Lung (tissue), 11 donors: ENCODE measurements at regions not wholly inside any gene's neighbourhood (a gene's known extent, or its start where the extent isn't known, plus 50 kb on each side); places are given as distances from the start of the nearest gene placed in this dataset.

Source experiments
- ATAC-seq: fragments of 200-7000 bp; cut with Tn5 transposase; one replicate; pipeline ENCODE4 v1.9.1; 2020; ENCODE audit warnings: moderate number of reproducible peaks; ENCODE audit not compliant: insufficient read depth, low FRiP score
- DNase-seq, 3 donors: peaks; one replicate each; pipeline ENCODE4 v3.0.0-alpha.2; 2013 to 2017
- H3K27ac ChIP-seq, 2 donors: one replicate each; pipeline ENCODE4 v1.5.1; 2013; ENCODE audit warnings: mild to moderate bottlenecking in 2 of 2, moderate library complexity in 2 of 2, control low read depth in 1 of 2, inconsistent platforms in 1 of 2, low read depth in 1 of 2, low read length in 1 of 2
- H3K27me3 ChIP-seq, 3 donors: one replicate each; pipeline ENCODE4 v1.5.1; 2013; ENCODE audit warnings: low read length in 2 of 3; ENCODE audit not compliant: control insufficient read depth in 3 of 3, insufficient read depth in 3 of 3
- H3K36me3 ChIP-seq, 4 donors: one replicate each; pipeline ENCODE4 v1.5.1; 2013; ENCODE audit warnings: low read length in 4 of 4, mild to moderate bottlenecking in 1 of 4, moderate library complexity in 1 of 4; ENCODE audit not compliant: control insufficient read depth in 4 of 4, insufficient read depth in 4 of 4
- H3K4me1 ChIP-seq, 5 donors: one replicate each; pipeline ENCODE4 v1.5.1; 2013; ENCODE audit warnings: low read length in 5 of 5, mild to moderate bottlenecking in 2 of 5, moderate library complexity in 1 of 5; ENCODE audit not compliant: control insufficient read depth in 5 of 5, insufficient read depth in 5 of 5
- H3K4me3 ChIP-seq: one replicate; pipeline ENCODE4 v1.5.1; 2013; ENCODE audit warnings: mild to moderate bottlenecking, control low read depth, moderate library complexity
- H3K9ac ChIP-seq, 2 donors: one replicate each; pipeline ENCODE4 v1.5.1; 2013; ENCODE audit warnings: low read length in 2 of 2, control low read depth in 1 of 2; ENCODE audit not compliant: insufficient read depth in 1 of 2
- H3K9me3 ChIP-seq, 4 donors: one replicate each; pipeline ENCODE4 v1.5.1; 2013; ENCODE audit warnings: low read length in 3 of 4, mild to moderate bottlenecking in 1 of 4, moderate library complexity in 1 of 4; ENCODE audit not compliant: control insufficient read depth in 4 of 4, insufficient read depth in 3 of 4
- CTCF ChIP-seq: IDR thresholded peaks from 2 replicates; pipeline ENCODE4 v1.5.1; 2012; ENCODE audit warnings: mild to moderate bottlenecking; ENCODE audit errors: control extremely low read depth, extremely low read depth
- WGBS, 2 donors: extraction: QIAGEN DNeasy Blood & Tissue Kit; methylation state at CpG; one replicate each; pipeline ENCODE4 v1.1.7; 2013; 5-methylcytosine and 5-hydroxymethylcytosine counted together
- donor health status: control.
- donor health status: control.
- donor health status: Bipolar disorder and iron deficiency.
- donor health status: healthy.
- donor health status: DM: yes; HTN: yes; CAD: no.

GRCh38 chr18:34131006-34131405 lies 93.7 kb downstream of the NOL4 start:
- ATAC-seq (no peak), DNase-seq (no peak)
- Histone ChIP-seq H3K9me3 (no peaks in the 10 kb centered on the region), H3K27ac (no peak overlapping the region), H3K36me3 (no peaks in the 10 kb centered on the region), H3K4me1 (peaks cover 0 to 5% (median 0%) of the 10 kb centered on the region in 5 donors), H3K9ac (no peak overlapping the region), H3K27me3 (no peaks in the 10 kb centered on the region), H3K4me3 (no peak overlapping the region)
- TF ChIP-seq CTCF: no peak
- WGBS, 2 donors: 86 to 88% methylated on average over 1 of the region's 1 CpG

GRCh38 chr18:34128436-34128835 lies 96.3 kb downstream of the NOL4 start:
- DNase-seq (no peak), ATAC-seq (no peak)
- no peaks in the 10 kb centered on the region for H3K9me3 ChIP-seq
- TF ChIP-seq CTCF: no peak
- H3K9ac ChIP-seq: no peak overlapping the region
- no peak overlapping the region for H3K4me3 ChIP-seq
- H3K27ac ChIP-seq: no peak overlapping the region
- H3K36me3 ChIP-seq: no peaks in the 10 kb centered on the region
- no peaks in the 10 kb centered on the region for H3K27me3 ChIP-seq
- H3K4me1 ChIP-seq: peaks cover 0 to 5% (median 0%) of the 10 kb centered on the region in 5 donors

GRCh38 chr18:34126121-34126520 lies 98.6 kb downstream of the NOL4 start:
- H3K9ac ChIP-seq: no peak overlapping the region
- 73 to 84% methylated on average over 3 of the region's 3 CpGs for WGBS, 2 donors
- peak in 1 of 3 donors; percentile 35 for DNase-seq
- TF ChIP-seq CTCF: no peak
- no peak overlapping the region for H3K27ac ChIP-seq
- no peaks in the 10 kb centered on the region for H3K9me3 ChIP-seq
- no peaks in the 10 kb centered on the region for H3K27me3 ChIP-seq
- H3K4me1 ChIP-seq: peaks cover 0 to 5% (median 0%) of the 10 kb centered on the region in 5 donors
- no peak for ATAC-seq
- H3K4me3 ChIP-seq: no peak overlapping the region
- H3K36me3 ChIP-seq: no peaks in the 10 kb centered on the region

DNA sequence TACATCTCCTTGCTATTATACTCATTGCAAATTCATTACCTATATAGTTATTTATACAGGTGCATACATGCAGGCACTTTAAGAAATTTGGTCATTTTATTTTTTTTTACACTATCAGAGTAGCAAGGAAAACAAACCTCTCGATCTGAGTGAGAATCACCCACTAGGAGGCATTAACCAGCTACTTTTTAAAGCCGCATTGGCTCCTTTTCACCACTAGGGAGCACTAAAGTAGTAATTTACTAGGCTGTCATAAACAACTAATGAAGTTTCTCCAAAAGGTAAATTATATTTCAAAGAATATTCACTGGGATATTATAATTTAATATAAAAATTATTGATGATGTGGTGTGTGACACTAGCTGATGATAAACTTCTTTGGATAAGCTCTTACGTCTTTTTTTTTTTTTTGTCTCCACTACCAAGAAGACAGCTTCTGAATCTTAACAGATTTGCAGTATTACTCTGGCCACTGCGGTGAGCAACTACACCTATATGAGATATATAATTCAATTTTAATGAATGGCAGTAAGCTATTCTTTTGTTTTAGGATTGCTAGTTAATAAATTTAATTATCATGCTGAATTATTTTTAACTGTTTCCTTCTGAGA lies 101.9 kb downstream of the NOL4 start:
- peak; percentile 18 to 71 (median 67) for DNase-seq
- WGBS, 2 donors: 29 to 32% methylated on average over 4 of the region's 4 CpGs
- H3K9ac ChIP-seq: no peak overlapping the region

More for the DNA sequence above, 101.9 kb downstream of the NOL4 start:
- H3K4me1 ChIP-seq: peaks cover 0 to 5% (median 0%) of the 10 kb centered on the region in 5 donors
- no peak overlapping the region for H3K27ac ChIP-seq
- peak; percentile 44 for TF ChIP-seq CTCF
- H3K27me3 ChIP-seq: no peaks in the 10 kb centered on the region
- H3K36me3 ChIP-seq: no peaks in the 10 kb centered on the region
- peak; percentile 76 for ATAC-seq
- H3K9me3 ChIP-seq: no peaks in the 10 kb centered on the region
- H3K4me3 ChIP-seq: no peak overlapping the region
